ENCODE measurements at regions not wholly inside any gene's neighbourhood (a gene's known extent, or its start where the extent isn't known, plus 50 kb on each side); places are given as distances from the start of the nearest gene placed in this dataset.

GRCh38 chr4:162706632-162707031 lies 460.1 kb downstream of the NAF1 start:
- H3K36me3 ChIP-seq (ENCODE audit: control insufficient read depth in 4 of 4, insufficient read depth in 3 of 4, low read depth in 1 of 4, low read length in 3 of 4), result no peaks in the 10 kb centered on the region
- H3K9ac ChIP-seq (ENCODE audit: low read depth in 1 of 2, low read length in 2 of 2), result no peak overlapping the region
- DNase-seq (ENCODE audit: low spot score), result no peak
- no peaks in the 10 kb centered on the region for H3K9me3 ChIP-seq (ENCODE audit: control insufficient read depth in 4 of 4, low read length in 3 of 4)
- no peaks in the 10 kb centered on the region for H3K4me1 ChIP-seq (ENCODE audit: control insufficient read depth in 4 of 4, insufficient read depth in 4 of 4, low read length in 3 of 4)
- no peaks in the 10 kb centered on the region for H3K27me3 ChIP-seq (ENCODE audit: control insufficient read depth in 4 of 4, insufficient read depth in 4 of 4, low read length in 3 of 4)
- WGBS, result 82% methylated on average over 1 of the region's 1 CpG
- no peak overlapping the region for H3K4me3 ChIP-seq (ENCODE audit: low read depth in 1 of 3, low read length in 3 of 3)
- H3K27ac ChIP-seq (ENCODE audit: low read depth in 1 of 2, low read length in 2 of 2), result no peak overlapping the region
- TF ChIP-seq HNF4A (conservative IDR thresholded peaks at IDR 0.05) (no peak), SP1 (IDR thresholded peaks at IDR 0.05) (no peak), YY1 (IDR thresholded peaks at IDR 0.05) (no peak), JUND (IDR thresholded peaks at IDR 0.05) (no peak), ZBTB33 (IDR thresholded peaks at IDR 0.05) (no peak), MAX (IDR thresholded peaks at IDR 0.05) (no peak), EGR1 (IDR thresholded peaks at IDR 0.05; ENCODE audit: low read depth in 2 of 2) (no peak), ATF3 (IDR thresholded peaks at IDR 0.05) (no peak), CTCF (IDR thresholded peaks at IDR 0.05; ENCODE audit: low read depth, low read length, missing input control) (no peak), HNF4G (IDR thresholded peaks at IDR 0.05) (no peak), GABPA (IDR thresholded peaks at IDR 0.05 in 1 of 2, conservative IDR thresholded peaks at IDR 0.05 in 1 of 2) (no peak), NR2F2 (IDR thresholded peaks at IDR 0.05) (no peak), TAF1 (conservative IDR thresholded peaks at IDR 0.05) (no peak)

- H3K27ac ChIP-seq (ENCODE audit: low read depth in 1 of 2, low read length in 2 of 2), result no peak overlapping the region
- 46% methylated on average over 1 of the region's 1 CpG for WGBS
- no peak overlapping the region for H3K4me3 ChIP-seq (ENCODE audit: low read depth in 1 of 3, low read length in 3 of 3)
- no peak for TF ChIP-seq HNF4G (IDR thresholded peaks at IDR 0.05)
- no peak for TF ChIP-seq ZBTB33 (IDR thresholded peaks at IDR 0.05)
- TF ChIP-seq NR2F2 (IDR thresholded peaks at IDR 0.05), result no peak
- no peak for TF ChIP-seq HNF4A (conservative IDR thresholded peaks at IDR 0.05)
- no peak for TF ChIP-seq CTCF (IDR thresholded peaks at IDR 0.05; ENCODE audit: low read depth, low read length, missing input control)
- no peak for TF ChIP-seq JUND (IDR thresholded peaks at IDR 0.05)
- no peak for TF ChIP-seq ATF3 (IDR thresholded peaks at IDR 0.05)
- TF ChIP-seq EGR1 (IDR thresholded peaks at IDR 0.05; ENCODE audit: low read depth in 2 of 2), result no peak
- TF ChIP-seq FOXA1 (IDR thresholded peaks at IDR 0.05), result no peak
- no peak for TF ChIP-seq YY1 (IDR thresholded peaks at IDR 0.05)
- TF ChIP-seq TAF1 (conservative IDR thresholded peaks at IDR 0.05), result no peak
- no peak for TF ChIP-seq GABPA (IDR thresholded peaks at IDR 0.05 in 1 of 2, conservative IDR thresholded peaks at IDR 0.05 in 1 of 2)
- no peak for TF ChIP-seq SP1 (IDR thresholded peaks at IDR 0.05)
- no peaks in the 10 kb centered on the region for H3K4me1 ChIP-seq (ENCODE audit: control insufficient read depth in 4 of 4, insufficient read depth in 4 of 4, low read length in 3 of 4)
- no peaks in the 10 kb centered on the region for H3K9me3 ChIP-seq (ENCODE audit: control insufficient read depth in 4 of 4, low read length in 3 of 4)
- H3K36me3 ChIP-seq (ENCODE audit: control insufficient read depth in 4 of 4, insufficient read depth in 3 of 4, low read depth in 1 of 4, low read length in 3 of 4), result no peaks in the 10 kb centered on the region
- no peak overlapping the region for H3K9ac ChIP-seq (ENCODE audit: low read depth in 1 of 2, low read length in 2 of 2)
- no peaks in the 10 kb centered on the region for H3K27me3 ChIP-seq (ENCODE audit: control insufficient read depth in 4 of 4, insufficient read depth in 4 of 4, low read length in 3 of 4)
- no peak for DNase-seq (ENCODE audit: low spot score)
These were observed 460.6 kb downstream of the NAF1 start for GRCh38 chr4:162706051-162706450.

All from liver (tissue), 8 donors.